GM15510 (cell line): ENCODE measurements at regions not wholly inside any gene's neighbourhood (a gene's known extent, or its start where the extent isn't known, plus 50 kb on each side); places are given as distances from the start of the nearest gene placed in this dataset.

Experiments
- POLR2A ChIP-seq: IDR thresholded peaks from 3 replicates; pipeline ENCODE4 v1.6.1; 2011; ENCODE audit warnings: borderline replicate concordance; ENCODE audit not compliant: insufficient read length; ENCODE audit errors: extremely low read depth

DNA sequence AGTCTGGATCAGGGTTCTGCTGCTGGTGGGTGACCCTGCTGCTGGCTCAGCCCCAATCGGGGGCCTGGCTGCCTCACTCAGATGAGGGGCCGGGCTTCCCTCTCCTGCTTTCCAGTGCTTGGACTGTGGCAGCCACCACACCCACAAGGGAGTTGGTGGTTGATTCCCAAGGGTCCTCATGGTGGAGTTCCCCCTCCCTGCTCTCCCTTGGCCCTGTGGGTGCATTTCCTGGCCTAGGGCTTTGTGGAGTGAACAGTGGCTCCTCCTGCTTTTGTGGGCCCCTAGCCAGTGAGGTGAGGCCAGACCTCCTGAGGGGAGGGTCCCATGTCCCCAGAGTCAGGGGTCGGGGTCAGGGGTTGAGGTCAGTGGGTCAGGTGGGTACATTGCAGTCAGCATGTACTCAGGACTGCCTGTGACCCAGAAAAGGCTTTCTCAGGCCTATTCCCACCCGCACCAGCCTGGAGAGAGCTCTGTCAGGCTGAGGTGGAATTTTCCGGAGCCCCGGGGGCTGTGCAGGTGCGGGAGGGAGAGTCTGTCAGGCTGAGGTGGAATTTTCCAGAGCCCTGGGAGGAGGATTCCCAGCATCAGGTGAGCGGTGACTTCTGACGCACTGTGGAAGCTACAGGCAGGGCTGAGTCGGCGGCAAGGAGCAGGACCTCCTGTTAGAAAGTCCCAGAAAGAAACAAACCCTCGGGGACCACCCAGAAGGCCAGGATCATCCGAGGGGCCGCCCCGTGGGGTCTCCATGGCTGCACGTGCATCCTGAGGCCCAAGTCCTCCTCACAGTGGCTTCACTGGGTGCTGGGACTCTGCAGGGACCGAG, 94.4 kb upstream of the INSIG1 start:
- no peak for TF ChIP-seq POLR2A

- TF ChIP-seq POLR2A: no peak
Measured at GRCh38 chr7:155203882-155204691, 93.6 kb upstream of the INSIG1 start.

- no peak for TF ChIP-seq POLR2A
Measured at GRCh38 chr7:155204744-155205367, 92.8 kb upstream of the INSIG1 start.

GRCh38 chr7:155205368-155206317, 92.0 kb upstream of the INSIG1 start:
- TF ChIP-seq POLR2A: peak; percentile 75

GRCh38 chr7:155206318-155207020, 91.2 kb upstream of the INSIG1 start:
- TF ChIP-seq POLR2A: peak; percentile 4

- TF ChIP-seq POLR2A: no peak
Measured at GRCh38 chr7:155207326-155208002, 90.2 kb upstream of the INSIG1 start.

- no peak for TF ChIP-seq POLR2A
Measured at GRCh38 chr7:155208681-155209477, 88.8 kb upstream of the INSIG1 start.

DNA sequence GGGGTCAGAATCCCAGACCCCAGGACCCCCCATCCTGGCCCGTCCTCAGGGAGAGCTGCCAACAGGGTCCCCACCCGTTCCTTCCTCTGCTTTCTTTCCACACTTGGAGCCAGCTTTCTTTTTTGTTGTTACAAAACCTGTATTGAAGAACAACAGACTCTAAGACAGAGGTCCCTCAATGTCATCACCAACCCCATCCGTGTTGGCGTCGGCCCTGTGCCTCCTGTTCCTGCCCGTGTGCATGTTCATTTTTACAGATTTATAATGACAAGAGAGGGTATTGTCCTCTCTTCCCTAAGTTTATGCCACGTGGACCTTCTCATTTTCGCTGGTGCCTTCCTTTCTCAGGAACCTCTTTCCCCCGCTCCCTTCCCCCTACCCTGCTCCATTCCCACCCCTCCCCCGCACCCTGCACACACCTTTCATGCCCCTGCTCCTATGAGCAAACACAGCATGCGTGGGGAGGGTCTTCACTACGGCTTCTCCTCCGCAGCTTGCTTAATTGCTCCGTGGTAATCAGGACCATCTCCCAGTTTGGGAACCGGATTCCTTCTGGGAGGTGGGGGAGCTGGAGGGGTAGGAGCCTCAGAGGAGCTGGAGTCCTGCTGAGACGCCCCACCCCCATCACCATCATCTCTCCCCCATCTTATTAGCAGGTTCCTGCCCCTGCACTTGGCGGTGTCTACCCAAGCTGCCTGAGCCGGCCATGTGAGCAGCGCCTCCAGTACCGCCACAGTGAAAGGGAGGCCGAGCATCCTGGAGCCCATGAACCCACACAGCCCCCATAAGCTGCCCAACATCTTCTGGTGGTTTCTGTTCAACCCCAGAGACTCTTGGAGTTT, 88.0 kb upstream of the INSIG1 start:
- no peak for TF ChIP-seq POLR2A

DNA sequence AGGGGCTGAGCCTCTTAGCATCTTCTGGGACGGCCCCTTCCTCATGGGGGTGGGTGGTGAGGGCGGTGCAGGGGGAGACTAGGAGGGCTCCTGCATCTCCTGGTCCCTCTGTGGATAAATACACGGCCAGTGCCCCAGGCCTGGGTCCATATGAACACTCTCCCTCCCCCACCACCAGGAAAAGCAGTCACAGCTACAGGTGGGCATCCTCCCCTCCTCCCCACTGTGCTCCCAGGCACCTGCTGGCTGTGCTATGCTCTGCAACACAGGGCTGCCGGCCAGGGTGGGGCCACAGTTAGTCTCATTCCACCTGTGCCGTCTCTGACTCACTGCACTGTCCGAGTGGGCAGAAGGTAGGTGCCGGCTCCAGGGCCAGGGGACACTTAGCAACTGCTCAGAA, 87.3 kb upstream of the INSIG1 start:
- no peak for TF ChIP-seq POLR2A

DNA sequence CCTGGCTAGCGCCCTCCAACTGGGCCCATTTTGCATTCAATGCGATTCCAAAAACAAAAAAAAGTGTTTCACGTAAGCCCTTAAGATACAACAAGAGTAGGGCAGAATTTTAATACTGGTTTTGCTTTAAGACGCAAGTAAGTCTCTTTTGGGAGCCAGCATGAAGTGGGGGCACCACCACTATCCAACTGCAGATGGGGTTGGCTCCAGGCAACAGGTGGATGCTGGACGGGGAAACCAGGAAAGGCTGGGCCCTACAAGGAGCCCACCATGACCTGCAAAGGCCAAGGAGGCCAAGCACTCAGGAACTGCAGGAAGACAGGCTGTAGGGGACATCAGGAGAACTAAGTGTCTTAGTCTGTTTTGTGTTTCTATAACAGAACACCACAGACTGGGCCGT, 86.5 kb upstream of the INSIG1 start:
- no peak for TF ChIP-seq POLR2A

GRCh38 chr7:155211761-155212160, 85.9 kb upstream of the INSIG1 start:
- no peak for TF ChIP-seq POLR2A
